DMS 273 (cell line): ENCODE measurements at regions not wholly inside any gene's neighbourhood (a gene's known extent, or its start where the extent isn't known, plus 50 kb on each side); places are given as distances from the start of the nearest gene placed in this dataset.
A peak's percentile ranks its signal among the peaks of the same experiment; 100 is the strongest.
"Not testable (repeated sequence)": the region's sequence is repeated elsewhere in the genome, so short reads cannot be mapped to it uniquely, and the experiment has no call there.

Experiments used
- DNase-seq: peaks from one replicate; lab custom pipeline; 2025; ENCODE audit not compliant: unreplicated experiment; lab: John Stamatoyannopoulos, UW

- DNase-seq, result no peak
Observed at GRCh38 chr2:8121022-8121825, 560.6 kb upstream of the ID2 start.

GRCh38 chr2:8121826-8122513 lies 559.9 kb upstream of the ID2 start:
- DNase-seq, result no peak

- no peak for DNase-seq
Observed at GRCh38 chr2:8122520-8122919, 559.3 kb upstream of the ID2 start.

- DNase-seq, result no peak
Observed at GRCh38 chr2:8123464-8123863, 558.4 kb upstream of the ID2 start.

GRCh38 chr2:8125741-8126711 lies 555.8 kb upstream of the ID2 start:
- DNase-seq, result no peak

- DNase-seq, result no peak
Observed at GRCh38 chr2:8126783-8127182, 555.1 kb upstream of the ID2 start.

- DNase-seq, result not testable (repeated sequence)
Observed at GRCh38 chr2:8131423-8131822, 550.4 kb upstream of the ID2 start.

- DNase-seq, result peak; percentile 48
Observed at GRCh38 chr2:8132351-8132831, 549.5 kb upstream of the ID2 start.

GRCh38 chr2:8132879-8133278 lies 549.0 kb upstream of the ID2 start:
- no peak for DNase-seq

- no peak for DNase-seq
Observed at GRCh38 chr2:8133363-8133762, 548.5 kb upstream of the ID2 start.

GRCh38 chr2:8133913-8134472 lies 547.9 kb upstream of the ID2 start:
- DNase-seq, result no peak

- DNase-seq, result no peak
Observed at GRCh38 chr2:8134473-8134932, 547.4 kb upstream of the ID2 start.

GRCh38 chr2:8134985-8135682 lies 546.7 kb upstream of the ID2 start:
- no peak for DNase-seq

- no peak for DNase-seq
Observed at GRCh38 chr2:8137801-8138200, 544.1 kb upstream of the ID2 start.

- DNase-seq, result no peak
Observed at GRCh38 chr2:8138525-8138922, 543.3 kb upstream of the ID2 start.

- no peak for DNase-seq
Observed at GRCh38 chr2:8138923-8139667, 542.8 kb upstream of the ID2 start.

- no peak for DNase-seq
Observed at GRCh38 chr2:8139668-8140200, 542.1 kb upstream of the ID2 start.

GRCh38 chr2:8141079-8141707 lies 540.7 kb upstream of the ID2 start:
- DNase-seq, result no peak

- DNase-seq, result no peak
Observed at GRCh38 chr2:8141780-8142179, 540.1 kb upstream of the ID2 start.
